Sigmoid colon (tissue), 4 donors: ENCODE measurements at regions not wholly inside any gene's neighbourhood (a gene's known extent, or its start where the extent isn't known, plus 50 kb on each side); places are given as distances from the start of the nearest gene placed in this dataset.

ENCODE experiments used
- CTCF ChIP-seq, 4 experiments: fragments of 450-650 bp in 3 of 4; fragments of 200-600 bp in 1 of 4; IDR thresholded peaks; one replicate each; pipeline ENCODE4 v1.5.1; 2016 to 2019; ENCODE audit warnings: antibody characterized with exemption in 4 of 4, mild to moderate bottlenecking in 3 of 4, moderate library complexity in 2 of 4
- EP300 ChIP-seq, 4 donors: sonication (generic); formaldehyde crosslinking; IDR thresholded peaks; one replicate each; pipeline ENCODE4 v1.6.1; 2017; ENCODE audit warnings: antibody characterized with exemption in 4 of 4

- TF ChIP-seq CTCF (IDR thresholded peaks at IDR 0.05), result no peak
- no peak for TF ChIP-seq EP300 (IDR thresholded peaks at IDR 0.05)
Observed at GRCh38 chr6:163667372-163668060, 253.0 kb downstream of the QKI start.
